ENCODE measurements at regions not wholly inside any gene's neighbourhood (a gene's known extent, or its start where the extent isn't known, plus 50 kb on each side); places are given as distances from the start of the nearest gene placed in this dataset.

DNA sequence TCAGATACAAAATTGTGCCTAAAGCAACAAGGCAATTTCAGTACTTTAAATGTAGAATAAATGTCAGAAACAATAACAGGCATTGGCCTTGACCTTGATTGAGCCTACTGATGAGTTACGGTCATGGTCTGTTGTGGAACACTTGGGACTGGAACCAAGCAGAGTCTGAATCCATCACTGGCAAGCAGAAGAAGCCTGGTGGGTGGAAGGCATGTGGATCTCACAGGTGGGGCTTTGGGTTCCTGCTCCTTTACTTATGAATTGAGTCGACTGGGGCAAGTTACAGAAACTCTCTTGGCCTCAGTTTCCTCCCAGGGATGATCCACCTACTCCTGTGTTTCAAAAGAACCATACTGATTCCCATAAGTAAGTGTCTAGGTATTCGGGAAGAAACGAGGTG is 102.3 kb downstream of the KCNF1 start:
- Histone ChIP-seq H3K27ac (ENCODE audit: low read depth, low read length) (no peak overlapping the region), H3K4me1 (ENCODE audit: control insufficient read depth in 1 of 2, insufficient read depth in 2 of 2, low read length in 2 of 2) (no peaks in the 10 kb centered on the region), H3K27me3 (ENCODE audit: control insufficient read depth in 1 of 2, insufficient read depth in 2 of 2, low read length in 2 of 2) (no peaks in the 10 kb centered on the region), H3K9me3 (ENCODE audit: control insufficient read depth in 1 of 2, low read length in 2 of 2) (peaks cover 0 to 7% of the 10 kb centered on the region in 2 donors), H3K4me3 (ENCODE audit: low read depth in 1 of 2, low read length in 2 of 2) (no peak overlapping the region), H3K9ac (ENCODE audit: low read depth in 1 of 2, low read length in 2 of 2) (no peak overlapping the region), H3K36me3 (ENCODE audit: control insufficient read depth in 1 of 2, insufficient read depth in 2 of 2, low read length in 2 of 2) (no peaks in the 10 kb centered on the region)

DNA sequence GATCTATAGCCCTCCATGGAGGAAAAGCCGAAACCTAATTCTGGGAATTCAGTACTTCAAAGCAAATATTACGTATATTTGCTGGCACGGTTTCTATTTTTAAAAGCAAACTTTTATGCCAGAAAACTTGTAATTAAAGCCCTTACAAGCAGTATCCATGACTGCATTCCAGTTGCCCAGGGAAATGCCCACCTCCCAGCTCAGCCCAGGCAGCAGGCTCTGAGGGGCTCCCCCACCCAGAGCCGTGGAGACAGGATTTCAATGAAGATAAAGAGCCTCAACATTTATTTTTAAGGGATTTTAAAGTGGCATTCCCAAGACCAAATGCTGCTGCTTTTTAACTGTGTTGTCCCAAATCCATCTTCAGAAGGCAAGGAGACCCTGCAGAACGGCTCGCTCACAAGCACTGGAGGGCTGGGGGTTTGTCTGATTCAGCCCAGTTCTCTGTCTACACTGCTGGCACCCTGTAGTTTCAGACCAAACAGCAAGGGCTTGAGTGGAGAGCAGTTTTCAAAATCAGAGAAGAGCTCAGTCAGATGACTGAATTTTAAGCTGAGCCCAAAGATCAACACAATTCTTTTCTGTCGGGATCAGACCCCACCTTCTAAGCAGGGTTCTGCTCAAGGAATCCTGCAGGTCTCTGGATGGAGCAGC is 105.1 kb downstream of the KCNF1 start:
- H3K9me3 ChIP-seq (ENCODE audit: control insufficient read depth in 1 of 2, low read length in 2 of 2), result no peaks in the 10 kb centered on the region

DNA sequence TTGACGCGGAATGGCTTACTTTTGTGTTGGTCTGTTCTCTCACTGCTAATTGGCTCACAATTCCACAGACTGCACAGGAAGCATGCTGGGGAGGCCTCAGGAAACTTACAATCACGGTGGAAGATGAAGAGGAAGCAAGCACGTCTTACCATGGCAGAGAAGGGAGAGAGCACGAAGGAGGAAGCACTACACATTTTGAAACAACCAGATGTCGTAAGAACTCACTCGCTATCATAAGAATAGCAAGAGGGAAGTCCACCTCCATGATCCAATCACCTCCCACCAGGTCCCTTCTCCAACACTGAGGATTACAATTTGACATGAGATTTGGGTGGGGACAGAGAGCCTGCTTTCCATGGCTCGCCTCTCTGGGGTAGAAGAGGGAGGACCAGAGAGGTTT is 106.2 kb downstream of the KCNF1 start:
- Histone ChIP-seq H3K36me3 (ENCODE audit: control insufficient read depth in 1 of 2, insufficient read depth in 2 of 2, low read length in 2 of 2) (no peaks in the 10 kb centered on the region), H3K27me3 (ENCODE audit: control insufficient read depth in 1 of 2, insufficient read depth in 2 of 2, low read length in 2 of 2) (peaks cover 0 to 3% of the 10 kb centered on the region in 2 donors), H3K9ac (ENCODE audit: low read depth in 1 of 2, low read length in 2 of 2) (no peak overlapping the region), H3K4me1 (ENCODE audit: control insufficient read depth in 1 of 2, insufficient read depth in 2 of 2, low read length in 2 of 2) (no peaks in the 10 kb centered on the region), H3K4me3 (ENCODE audit: low read depth in 1 of 2, low read length in 2 of 2) (no peak overlapping the region), H3K9me3 (ENCODE audit: control insufficient read depth in 1 of 2, low read length in 2 of 2) (no peaks in the 10 kb centered on the region), H3K27ac (ENCODE audit: low read depth, low read length) (no peak overlapping the region)

More for the DNA sequence above, 105.1 kb downstream of the KCNF1 start:
- peaks cover 0 to 3% of the 10 kb centered on the region in 2 donors for H3K27me3 ChIP-seq (ENCODE audit: control insufficient read depth in 1 of 2, insufficient read depth in 2 of 2, low read length in 2 of 2)
- no peak overlapping the region for H3K27ac ChIP-seq (ENCODE audit: low read depth, low read length)
- H3K4me3 ChIP-seq (ENCODE audit: low read depth in 1 of 2, low read length in 2 of 2), result no peak overlapping the region
- H3K9ac ChIP-seq (ENCODE audit: low read depth in 1 of 2, low read length in 2 of 2), result no peak overlapping the region
- no peaks in the 10 kb centered on the region for H3K4me1 ChIP-seq (ENCODE audit: control insufficient read depth in 1 of 2, insufficient read depth in 2 of 2, low read length in 2 of 2)
- no peaks in the 10 kb centered on the region for H3K36me3 ChIP-seq (ENCODE audit: control insufficient read depth in 1 of 2, insufficient read depth in 2 of 2, low read length in 2 of 2)

DNA sequence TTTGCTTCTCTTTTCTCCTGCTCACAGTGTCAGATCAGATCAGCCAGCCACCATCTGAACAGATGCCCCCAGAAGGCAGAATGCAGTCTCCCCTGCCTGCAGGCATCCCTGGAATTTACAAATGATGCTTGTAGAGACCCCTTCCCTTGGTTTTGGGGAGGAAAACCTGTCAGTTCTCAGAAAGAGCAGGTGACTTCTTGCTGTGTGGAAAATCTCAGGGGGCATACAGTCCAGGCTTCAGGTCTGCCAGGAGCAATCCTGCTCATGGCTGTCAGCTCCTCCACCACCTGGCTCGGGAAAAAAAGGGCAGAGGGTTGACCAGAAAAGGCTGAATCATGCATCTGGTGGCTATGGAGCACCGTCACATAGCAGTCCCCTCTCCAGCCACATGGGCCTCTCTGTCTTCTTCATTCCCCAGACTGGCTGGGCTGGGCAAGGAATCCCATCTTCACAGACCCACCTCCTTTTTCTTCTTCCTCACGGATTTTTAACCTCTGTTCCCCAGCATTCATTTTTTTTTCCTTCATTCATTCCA is 107.0 kb downstream of the KCNF1 start:
- peaks cover 0 to 3% of the 10 kb centered on the region in 2 donors for H3K27me3 ChIP-seq (ENCODE audit: control insufficient read depth in 1 of 2, insufficient read depth in 2 of 2, low read length in 2 of 2)
- no peak overlapping the region for H3K9ac ChIP-seq (ENCODE audit: low read depth in 1 of 2, low read length in 2 of 2)
- H3K9me3 ChIP-seq (ENCODE audit: control insufficient read depth in 1 of 2, low read length in 2 of 2), result no peaks in the 10 kb centered on the region
- H3K4me1 ChIP-seq (ENCODE audit: control insufficient read depth in 1 of 2, insufficient read depth in 2 of 2, low read length in 2 of 2), result no peaks in the 10 kb centered on the region
- no peaks in the 10 kb centered on the region for H3K36me3 ChIP-seq (ENCODE audit: control insufficient read depth in 1 of 2, insufficient read depth in 2 of 2, low read length in 2 of 2)
- H3K27ac ChIP-seq (ENCODE audit: low read depth, low read length), result no peak overlapping the region
- H3K4me3 ChIP-seq (ENCODE audit: low read depth in 1 of 2, low read length in 2 of 2), result no peak overlapping the region

DNA sequence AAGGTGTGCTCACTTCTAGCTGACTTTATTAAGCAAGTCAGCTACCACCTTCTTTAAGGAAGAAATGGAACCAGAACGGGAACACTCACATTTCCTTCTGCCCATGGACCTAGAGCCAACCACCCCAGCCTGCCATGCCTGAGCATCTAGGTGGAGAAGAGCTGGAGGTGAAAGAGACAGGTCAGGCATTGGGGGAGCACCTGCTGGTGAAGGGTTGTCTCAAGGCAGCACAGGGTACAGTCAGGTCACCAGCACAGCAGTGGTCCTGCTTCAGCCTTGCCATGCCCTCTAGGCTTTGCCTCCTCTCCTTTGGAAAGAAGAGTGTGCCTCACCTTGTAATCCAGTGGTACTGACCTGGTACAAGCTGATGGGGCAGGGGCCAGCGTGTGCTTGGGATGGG is 107.9 kb downstream of the KCNF1 start:
- H3K27ac ChIP-seq (ENCODE audit: low read depth, low read length), result no peak overlapping the region
- no peaks in the 10 kb centered on the region for H3K4me1 ChIP-seq (ENCODE audit: control insufficient read depth in 1 of 2, insufficient read depth in 2 of 2, low read length in 2 of 2)
- no peaks in the 10 kb centered on the region for H3K36me3 ChIP-seq (ENCODE audit: control insufficient read depth in 1 of 2, insufficient read depth in 2 of 2, low read length in 2 of 2)
- peaks cover 0 to 3% of the 10 kb centered on the region in 2 donors for H3K27me3 ChIP-seq (ENCODE audit: control insufficient read depth in 1 of 2, insufficient read depth in 2 of 2, low read length in 2 of 2)
- no peaks in the 10 kb centered on the region for H3K9me3 ChIP-seq (ENCODE audit: control insufficient read depth in 1 of 2, low read length in 2 of 2)
- no peak overlapping the region for H3K9ac ChIP-seq (ENCODE audit: low read depth in 1 of 2, low read length in 2 of 2)
- H3K4me3 ChIP-seq (ENCODE audit: low read depth in 1 of 2, low read length in 2 of 2), result no peak overlapping the region

DNA sequence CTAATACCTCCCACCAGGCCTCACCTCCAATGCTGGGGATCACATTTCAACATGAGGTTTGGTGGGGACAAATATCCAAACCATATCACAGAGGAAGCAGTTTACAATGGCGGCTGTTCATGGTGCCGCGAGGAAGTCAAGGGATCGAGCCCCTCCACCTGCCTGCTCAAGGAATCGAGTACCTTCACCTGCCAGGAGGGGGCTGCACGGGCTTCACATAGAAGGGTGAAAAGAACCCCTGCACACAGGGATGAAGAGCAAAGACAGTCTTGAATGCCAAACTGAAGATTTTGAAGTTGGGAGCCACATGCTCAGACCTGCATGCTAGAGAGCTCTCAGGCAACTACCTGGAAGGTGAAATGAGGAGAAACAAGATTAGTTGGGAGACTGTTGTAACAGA is 110.3 kb downstream of the KCNF1 start:
- no peak overlapping the region for H3K27ac ChIP-seq (ENCODE audit: low read depth, low read length)
- no peak overlapping the region for H3K4me3 ChIP-seq (ENCODE audit: low read depth in 1 of 2, low read length in 2 of 2)

DNA sequence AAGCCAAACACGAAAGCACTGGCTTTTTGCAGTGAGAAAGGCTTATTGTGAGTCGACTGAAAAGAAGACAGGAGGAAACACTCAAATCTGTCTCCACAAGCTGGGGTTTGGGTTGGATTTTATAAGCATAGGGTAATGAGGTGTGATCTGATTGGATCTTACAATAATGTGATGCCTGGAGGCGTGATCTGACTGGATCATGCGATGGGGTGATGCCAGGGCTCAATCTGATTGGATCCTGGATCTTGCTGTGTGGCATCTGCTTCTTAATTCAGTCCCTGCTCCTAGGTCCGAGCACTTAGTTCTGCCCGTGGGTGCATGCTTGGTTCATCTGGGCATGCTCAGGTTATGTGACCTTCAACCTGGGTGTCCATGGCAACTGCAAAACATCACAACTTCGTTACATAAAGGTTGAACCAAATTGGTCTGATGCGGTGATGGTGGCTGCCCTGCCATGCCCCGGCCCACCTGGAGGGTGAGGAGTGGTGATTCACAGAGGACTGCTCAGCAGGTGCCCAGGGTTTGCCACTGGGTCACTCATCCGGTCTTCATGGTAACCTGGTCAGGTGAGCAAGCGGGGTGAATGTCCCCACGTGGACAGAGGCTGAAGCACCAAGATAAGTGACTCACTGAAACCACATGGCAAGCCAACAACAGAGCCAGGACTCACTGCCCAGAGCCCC is 111.0 kb downstream of the KCNF1 start:
- Histone ChIP-seq H3K4me3 (ENCODE audit: low read depth in 1 of 2, low read length in 2 of 2) (no peak overlapping the region), H3K36me3 (ENCODE audit: control insufficient read depth in 1 of 2, insufficient read depth in 2 of 2, low read length in 2 of 2) (no peaks in the 10 kb centered on the region), H3K9me3 (ENCODE audit: control insufficient read depth in 1 of 2, low read length in 2 of 2) (no peaks in the 10 kb centered on the region), H3K4me1 (ENCODE audit: control insufficient read depth in 1 of 2, insufficient read depth in 2 of 2, low read length in 2 of 2) (no peaks in the 10 kb centered on the region), H3K27ac (ENCODE audit: low read depth, low read length) (no peak overlapping the region), H3K27me3 (ENCODE audit: control insufficient read depth in 1 of 2, insufficient read depth in 2 of 2, low read length in 2 of 2) (peaks cover 0 to 3% of the 10 kb centered on the region in 2 donors), H3K9ac (ENCODE audit: low read depth in 1 of 2, low read length in 2 of 2) (no peak overlapping the region)

More for the DNA sequence above, 110.3 kb downstream of the KCNF1 start:
- Histone ChIP-seq H3K9me3 (ENCODE audit: control insufficient read depth in 1 of 2, low read length in 2 of 2) (no peaks in the 10 kb centered on the region), H3K27me3 (ENCODE audit: control insufficient read depth in 1 of 2, insufficient read depth in 2 of 2, low read length in 2 of 2) (peaks cover 0 to 3% of the 10 kb centered on the region in 2 donors), H3K9ac (ENCODE audit: low read depth in 1 of 2, low read length in 2 of 2) (no peak overlapping the region), H3K4me1 (ENCODE audit: control insufficient read depth in 1 of 2, insufficient read depth in 2 of 2, low read length in 2 of 2) (no peaks in the 10 kb centered on the region), H3K36me3 (ENCODE audit: control insufficient read depth in 1 of 2, insufficient read depth in 2 of 2, low read length in 2 of 2) (no peaks in the 10 kb centered on the region)

DNA sequence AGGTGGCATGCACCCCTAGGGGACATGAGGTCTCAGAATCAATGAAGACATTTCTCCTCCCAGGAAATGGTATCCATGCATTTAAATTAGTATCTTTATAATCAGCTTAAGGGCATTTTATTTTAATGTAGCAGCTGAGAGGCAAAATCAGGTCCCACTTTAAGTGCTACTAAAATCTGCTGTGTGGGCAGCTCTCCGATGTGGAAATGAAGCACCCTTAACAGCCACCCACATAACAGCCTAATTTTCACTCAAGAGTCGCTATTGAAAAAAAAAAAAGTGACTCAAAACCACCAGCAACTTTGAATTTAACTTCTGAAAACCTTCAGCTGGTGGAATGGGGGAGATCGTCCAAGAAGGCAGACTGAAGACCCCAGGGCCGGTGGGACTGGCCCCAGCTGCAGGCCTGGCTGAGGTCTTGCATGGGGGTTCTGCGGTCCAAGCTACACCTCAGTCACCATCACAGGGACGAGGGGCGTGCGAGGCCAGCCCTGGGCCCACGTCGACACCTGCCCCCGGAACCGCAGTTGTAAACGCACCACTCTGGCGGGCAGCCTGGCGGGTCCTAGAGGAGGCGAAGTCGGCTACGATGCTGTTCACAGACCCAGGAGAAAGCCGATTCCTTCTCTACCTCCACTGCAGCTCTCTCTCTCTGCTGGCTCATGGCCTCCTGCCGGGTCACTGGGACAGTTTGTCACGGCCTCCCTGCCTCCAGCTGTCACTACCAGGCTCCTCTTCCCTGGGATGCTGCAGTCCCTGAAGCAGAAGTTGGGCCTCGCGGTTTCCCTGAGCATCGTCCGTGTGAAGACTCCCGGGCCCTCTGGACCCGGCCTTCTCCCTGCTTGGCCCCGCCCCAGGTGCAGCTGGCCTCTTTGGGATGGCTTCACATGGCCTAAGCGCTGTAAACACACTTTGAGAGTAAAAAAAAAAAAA is 111.9 kb downstream of the KCNF1 start:
- no peaks in the 10 kb centered on the region for H3K9me3 ChIP-seq (ENCODE audit: control insufficient read depth in 1 of 2, low read length in 2 of 2)
- H3K27ac ChIP-seq (ENCODE audit: low read depth, low read length), result no peak overlapping the region

DNA sequence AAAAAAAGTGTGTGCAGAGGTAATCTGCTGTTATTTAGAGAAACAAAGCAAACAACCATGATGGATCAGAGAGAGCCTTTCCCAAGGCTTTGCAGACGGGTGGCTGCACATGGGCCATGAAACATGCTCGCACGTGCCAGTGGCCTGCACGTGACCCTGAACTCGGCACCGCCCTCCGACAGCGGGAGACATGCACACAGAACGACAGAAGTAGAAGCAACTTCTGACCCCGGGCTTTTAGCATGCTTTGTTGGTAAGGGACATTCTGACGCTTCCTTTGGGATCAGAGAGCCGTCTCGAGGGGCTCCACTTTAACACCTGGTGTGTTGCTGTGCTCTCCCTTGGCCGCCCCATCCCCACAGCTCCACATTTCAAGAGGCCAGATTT is 112.5 kb downstream of the KCNF1 start:
- Histone ChIP-seq H3K36me3 (ENCODE audit: control insufficient read depth in 1 of 2, insufficient read depth in 2 of 2, low read length in 2 of 2) (no peaks in the 10 kb centered on the region), H3K4me3 (ENCODE audit: low read depth in 1 of 2, low read length in 2 of 2) (no peak overlapping the region), H3K27ac (ENCODE audit: low read depth, low read length) (no peak overlapping the region), H3K27me3 (ENCODE audit: control insufficient read depth in 1 of 2, insufficient read depth in 2 of 2, low read length in 2 of 2) (peaks cover 0 to 3% of the 10 kb centered on the region in 2 donors), H3K9me3 (ENCODE audit: control insufficient read depth in 1 of 2, low read length in 2 of 2) (no peaks in the 10 kb centered on the region), H3K9ac (ENCODE audit: low read depth in 1 of 2, low read length in 2 of 2) (no peak overlapping the region), H3K4me1 (ENCODE audit: control insufficient read depth in 1 of 2, insufficient read depth in 2 of 2, low read length in 2 of 2) (no peaks in the 10 kb centered on the region)

More for the DNA sequence above, 111.9 kb downstream of the KCNF1 start:
- H3K27me3 ChIP-seq (ENCODE audit: control insufficient read depth in 1 of 2, insufficient read depth in 2 of 2, low read length in 2 of 2), result peaks cover 0 to 3% of the 10 kb centered on the region in 2 donors
- no peaks in the 10 kb centered on the region for H3K4me1 ChIP-seq (ENCODE audit: control insufficient read depth in 1 of 2, insufficient read depth in 2 of 2, low read length in 2 of 2)
- H3K4me3 ChIP-seq (ENCODE audit: low read depth in 1 of 2, low read length in 2 of 2), result no peak overlapping the region
- no peaks in the 10 kb centered on the region for H3K36me3 ChIP-seq (ENCODE audit: control insufficient read depth in 1 of 2, insufficient read depth in 2 of 2, low read length in 2 of 2)
- H3K9ac ChIP-seq (ENCODE audit: low read depth in 1 of 2, low read length in 2 of 2), result no peak overlapping the region

DNA sequence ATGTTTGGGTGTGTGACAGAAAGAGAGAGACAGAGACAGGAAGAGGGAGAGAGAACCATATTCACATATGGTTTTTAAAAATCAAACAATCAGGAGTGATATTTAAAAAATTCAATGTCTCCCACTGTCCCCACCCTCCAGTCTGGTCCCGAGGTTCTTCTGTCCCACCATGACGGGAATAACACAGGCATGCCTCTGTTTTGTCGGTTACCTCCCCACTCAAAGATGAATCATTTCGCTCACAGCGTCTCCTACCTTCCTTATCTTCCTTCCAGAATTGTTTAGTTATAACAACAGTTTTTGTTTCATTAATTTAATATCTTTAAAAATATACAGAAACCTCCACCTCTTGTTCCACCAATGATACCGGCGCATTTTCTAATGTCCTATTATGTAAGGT is 113.0 kb downstream of the KCNF1 start:
- Histone ChIP-seq H3K4me1 (ENCODE audit: control insufficient read depth in 1 of 2, insufficient read depth in 2 of 2, low read length in 2 of 2) (no peaks in the 10 kb centered on the region), H3K9ac (ENCODE audit: low read depth in 1 of 2, low read length in 2 of 2) (no peak overlapping the region), H3K27ac (ENCODE audit: low read depth, low read length) (no peak overlapping the region), H3K36me3 (ENCODE audit: control insufficient read depth in 1 of 2, insufficient read depth in 2 of 2, low read length in 2 of 2) (no peaks in the 10 kb centered on the region), H3K27me3 (ENCODE audit: control insufficient read depth in 1 of 2, insufficient read depth in 2 of 2, low read length in 2 of 2) (peaks cover 0 to under 1% of the 10 kb centered on the region in 2 donors), H3K4me3 (ENCODE audit: low read depth in 1 of 2, low read length in 2 of 2) (no peak overlapping the region), H3K9me3 (ENCODE audit: control insufficient read depth in 1 of 2, low read length in 2 of 2) (no peaks in the 10 kb centered on the region)
